ENCODE measurements at regions not wholly inside any gene's neighbourhood (a gene's known extent, or its start where the extent isn't known, plus 50 kb on each side); places are given as distances from the start of the nearest gene placed in this dataset.

GRCh38 chrX:113634565-113634964 is 793.9 kb upstream of the AMOT start:
- TF ChIP-seq, protein P1, sequence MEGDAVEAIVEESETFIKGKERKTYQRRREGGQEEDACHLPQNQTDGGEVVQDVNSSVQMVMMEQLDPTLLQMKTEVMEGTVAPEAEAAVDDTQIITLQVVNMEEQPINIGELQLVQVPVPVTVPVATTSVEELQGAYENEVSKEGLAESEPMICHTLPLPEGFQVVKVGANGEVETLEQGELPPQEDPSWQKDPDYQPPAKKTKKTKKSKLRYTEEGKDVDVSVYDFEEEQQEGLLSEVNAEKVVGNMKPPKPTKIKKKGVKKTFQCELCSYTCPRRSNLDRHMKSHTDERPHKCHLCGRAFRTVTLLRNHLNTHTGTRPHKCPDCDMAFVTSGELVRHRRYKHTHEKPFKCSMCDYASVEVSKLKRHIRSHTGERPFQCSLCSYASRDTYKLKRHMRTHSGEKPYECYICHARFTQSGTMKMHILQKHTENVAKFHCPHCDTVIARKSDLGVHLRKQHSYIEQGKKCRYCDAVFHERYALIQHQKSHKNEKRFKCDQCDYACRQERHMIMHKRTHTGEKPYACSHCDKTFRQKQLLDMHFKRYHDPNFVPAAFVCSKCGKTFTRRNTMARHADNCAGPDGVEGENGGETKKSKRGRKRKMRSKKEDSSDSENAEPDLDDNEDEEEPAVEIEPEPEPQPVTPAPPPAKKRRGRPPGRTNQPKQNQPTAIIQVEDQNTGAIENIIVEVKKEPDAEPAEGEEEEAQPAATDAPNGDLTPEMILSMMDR (IDR thresholded peaks at IDR 0.05): no peak
- TF ChIP-seq POLR2A (IDR thresholded peaks at IDR 0.05) (no peak), POLR2AphosphoS5 (IDR thresholded peaks at IDR 0.05) (no peak), EP300 (IDR thresholded peaks at IDR 0.05) (no peak)
